ENCODE measurements at regions not wholly inside any gene's neighbourhood (a gene's known extent, or its start where the extent isn't known, plus 50 kb on each side); places are given as distances from the start of the nearest gene placed in this dataset.

DNA sequence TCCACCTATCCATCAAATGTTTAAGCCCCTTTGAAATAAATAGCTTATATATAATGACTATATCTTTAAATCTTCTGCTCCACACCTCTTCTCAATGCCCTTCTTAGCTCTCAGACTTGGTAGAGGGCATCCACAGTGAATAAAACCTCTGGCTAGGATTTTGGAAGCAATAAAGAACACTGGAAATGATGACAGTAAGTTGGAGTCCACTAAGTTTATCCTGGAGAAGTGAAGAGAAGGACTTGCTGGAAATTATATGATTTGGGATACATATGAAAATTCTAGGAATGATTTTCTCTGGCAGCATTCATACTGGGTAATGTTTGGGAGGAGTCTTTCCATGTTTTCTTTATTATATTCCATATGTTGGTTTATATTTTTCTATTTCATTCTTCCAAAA is 133.5 kb upstream of the KL start:
- ATAC-seq (ENCODE audit: low FRiP score), result no peak
- DNase-seq (ENCODE audit: low spot score), result no peak
- TF ChIP-seq, protein P1, sequence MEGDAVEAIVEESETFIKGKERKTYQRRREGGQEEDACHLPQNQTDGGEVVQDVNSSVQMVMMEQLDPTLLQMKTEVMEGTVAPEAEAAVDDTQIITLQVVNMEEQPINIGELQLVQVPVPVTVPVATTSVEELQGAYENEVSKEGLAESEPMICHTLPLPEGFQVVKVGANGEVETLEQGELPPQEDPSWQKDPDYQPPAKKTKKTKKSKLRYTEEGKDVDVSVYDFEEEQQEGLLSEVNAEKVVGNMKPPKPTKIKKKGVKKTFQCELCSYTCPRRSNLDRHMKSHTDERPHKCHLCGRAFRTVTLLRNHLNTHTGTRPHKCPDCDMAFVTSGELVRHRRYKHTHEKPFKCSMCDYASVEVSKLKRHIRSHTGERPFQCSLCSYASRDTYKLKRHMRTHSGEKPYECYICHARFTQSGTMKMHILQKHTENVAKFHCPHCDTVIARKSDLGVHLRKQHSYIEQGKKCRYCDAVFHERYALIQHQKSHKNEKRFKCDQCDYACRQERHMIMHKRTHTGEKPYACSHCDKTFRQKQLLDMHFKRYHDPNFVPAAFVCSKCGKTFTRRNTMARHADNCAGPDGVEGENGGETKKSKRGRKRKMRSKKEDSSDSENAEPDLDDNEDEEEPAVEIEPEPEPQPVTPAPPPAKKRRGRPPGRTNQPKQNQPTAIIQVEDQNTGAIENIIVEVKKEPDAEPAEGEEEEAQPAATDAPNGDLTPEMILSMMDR (IDR thresholded peaks at IDR 0.05), result no peak

DNA sequence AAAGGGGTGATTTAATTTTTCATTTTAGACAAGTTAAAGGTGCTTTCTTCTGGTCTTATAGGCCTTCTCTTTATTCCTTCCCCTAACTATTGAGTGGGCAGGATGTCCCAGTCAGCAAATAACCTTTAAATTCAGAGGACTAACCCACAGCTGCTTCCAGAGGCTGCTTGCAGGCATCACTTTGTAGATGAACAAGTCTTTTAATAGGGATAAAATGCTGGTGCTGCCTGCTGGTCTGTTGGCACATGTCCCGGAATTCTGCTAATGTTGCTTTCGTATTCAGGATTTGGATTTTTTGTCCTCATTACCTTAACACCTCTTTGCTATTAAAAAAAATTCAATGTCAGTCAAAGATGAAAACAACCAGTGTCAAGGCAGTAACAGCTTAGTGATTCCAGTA is 132.7 kb upstream of the KL start:
- TF ChIP-seq, protein P1 (IDR thresholded peaks at IDR 0.05), result no peak
- ATAC-seq (ENCODE audit: low FRiP score) (no peak), DNase-seq (ENCODE audit: low spot score) (no peak)

DNA sequence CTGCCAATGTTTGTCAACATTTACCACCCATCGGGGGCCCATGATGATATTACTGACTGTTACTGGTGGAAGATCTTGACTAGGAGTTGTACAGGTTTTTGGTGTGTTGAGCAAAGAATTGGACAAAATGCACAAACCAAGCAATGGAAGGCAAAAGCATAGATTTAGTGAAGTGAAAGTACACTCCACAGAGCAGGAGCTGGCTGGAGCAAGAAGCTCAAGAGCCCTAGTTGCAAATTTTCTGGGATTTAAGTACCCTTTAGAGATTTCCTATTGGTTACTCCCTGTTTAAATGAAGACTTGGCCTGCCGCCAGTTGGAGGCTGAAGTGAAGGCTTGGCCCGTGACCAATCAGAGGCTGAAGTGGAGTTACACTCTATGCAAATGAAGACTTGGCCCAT is 128.6 kb upstream of the KL start:
- ATAC-seq (ENCODE audit: low FRiP score) (no peak), DNase-seq (ENCODE audit: low spot score) (no peak)
- TF ChIP-seq, protein P1 (IDR thresholded peaks at IDR 0.05), result no peak

DNA sequence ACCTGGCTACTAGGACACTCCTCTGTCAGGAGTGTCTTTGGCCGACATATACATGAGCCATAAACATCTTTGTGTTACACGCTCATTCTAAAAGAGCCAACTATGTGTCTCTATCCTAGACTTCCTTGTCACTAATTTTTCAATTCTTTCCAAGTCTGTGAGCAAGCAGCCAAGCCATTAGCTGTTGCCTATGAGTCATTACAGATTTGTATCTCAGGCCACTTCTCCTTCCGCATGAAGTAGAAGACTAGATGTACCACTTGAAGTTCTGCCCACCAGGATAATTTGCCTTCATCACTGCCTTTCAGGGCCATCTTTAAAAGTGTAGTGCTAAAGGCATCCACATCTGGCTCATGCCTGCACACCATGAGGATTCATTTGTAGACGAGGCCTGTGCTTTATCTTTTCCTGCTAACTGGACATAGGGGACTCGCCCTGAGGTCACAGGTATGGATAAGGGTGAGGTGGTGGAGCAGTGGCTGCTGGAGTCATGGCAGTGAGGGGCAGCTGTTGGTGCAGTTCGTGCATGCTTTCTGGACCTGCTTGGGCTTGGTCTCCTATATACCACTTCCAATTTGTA is 126.1 kb upstream of the KL start:
- no peak for DNase-seq (ENCODE audit: low spot score)
- TF ChIP-seq, protein P1 (IDR thresholded peaks at IDR 0.05), result no peak
- ATAC-seq (ENCODE audit: low FRiP score), result no peak

DNA sequence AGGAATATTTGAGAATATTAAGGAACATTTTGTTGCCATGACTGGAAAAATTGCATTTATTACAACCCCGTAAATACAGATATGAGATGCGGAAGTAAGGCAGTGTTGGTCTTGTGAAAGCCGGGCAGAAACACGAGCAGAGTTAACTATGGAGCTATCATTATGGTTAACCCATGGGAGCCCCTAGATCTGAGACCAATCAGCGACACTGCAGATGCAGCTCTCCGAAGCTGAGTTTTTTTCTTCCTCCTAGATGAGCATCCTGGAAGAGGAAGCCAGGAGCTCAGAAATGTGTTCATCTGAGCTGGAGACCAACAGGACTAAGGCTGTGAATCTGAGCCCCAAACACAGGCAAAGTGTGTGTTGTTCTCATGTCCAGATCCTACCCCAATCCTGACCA is 123.0 kb upstream of the KL start:
- no peak for ATAC-seq (ENCODE audit: low FRiP score)

DNA sequence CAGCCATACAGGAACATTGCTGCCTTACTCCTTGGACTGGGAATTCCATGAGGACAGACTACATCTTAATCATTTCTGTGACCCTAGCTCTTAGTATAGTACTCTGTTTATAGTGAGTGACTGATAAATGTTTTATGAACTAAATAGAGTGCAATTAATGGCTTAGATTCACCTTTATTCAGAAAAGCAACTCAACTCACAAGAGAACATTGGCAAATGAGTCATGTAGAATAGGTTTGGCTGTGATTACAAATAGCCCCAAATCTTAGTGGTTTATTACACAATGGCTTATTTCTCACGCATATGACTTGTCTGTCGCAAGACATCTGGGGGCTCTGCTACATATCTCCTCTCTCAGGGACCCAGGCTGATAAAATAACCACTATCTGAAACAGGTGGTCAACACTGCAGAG is 121.6 kb upstream of the KL start:
- DNase-seq (ENCODE audit: low spot score) (no peak), ATAC-seq (ENCODE audit: low FRiP score) (no peak)
- TF ChIP-seq, protein P1 (IDR thresholded peaks at IDR 0.05), result no peak

More for the DNA sequence above, 123.0 kb upstream of the KL start:
- DNase-seq (ENCODE audit: low spot score), result no peak
- TF ChIP-seq, protein P1 (IDR thresholded peaks at IDR 0.05), result no peak

DNA sequence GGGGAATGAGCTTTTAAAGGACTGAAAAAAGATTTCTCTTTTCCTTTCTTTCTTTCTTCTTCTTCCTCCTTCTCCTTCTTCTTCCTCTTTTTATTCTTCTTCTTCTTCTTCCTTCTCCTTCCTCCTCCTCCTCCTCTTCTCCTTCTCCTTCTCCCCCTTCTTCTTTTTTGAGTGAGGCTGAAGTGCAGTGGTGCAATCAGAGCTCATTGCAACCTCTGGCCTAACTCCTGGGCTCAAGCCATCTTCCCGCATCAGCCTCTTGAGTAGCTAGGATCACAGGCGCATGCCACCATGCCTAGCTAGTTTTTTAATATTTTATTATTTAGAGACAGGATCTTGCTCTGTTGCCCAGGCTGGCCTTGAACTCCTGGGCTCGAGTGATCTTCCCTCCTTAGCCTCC is 120.9 kb upstream of the KL start:
- ATAC-seq (ENCODE audit: low FRiP score) (no peak), DNase-seq (ENCODE audit: low spot score) (no peak)
- TF ChIP-seq, protein P1 (IDR thresholded peaks at IDR 0.05), result no peak

Data from omental fat pad (tissue), 3 donors.